DND-41 (cell line): ENCODE measurements at regions not wholly inside any gene's neighbourhood (a gene's known extent, or its start where the extent isn't known, plus 50 kb on each side); places are given as distances from the start of the nearest gene placed in this dataset.

Experiments
- CTCF ChIP-seq: IDR thresholded peaks from 2 replicates; pipeline ENCODE4 v1.5.1; 2012; ENCODE audit warnings: borderline replicate concordance, low read length, moderate library complexity, mild to moderate bottlenecking; ENCODE audit not compliant: poor library complexity, severe bottlenecking; ENCODE audit errors: extremely low read depth
- EZH2 ChIP-seq: IDR thresholded peaks from 3 replicates; pipeline ENCODE4 v1.6.1; 2012; ENCODE audit warnings: borderline replicate concordance, low read depth, mild to moderate bottlenecking, moderate library complexity, low read length, inconsistent platforms; ENCODE audit not compliant: severe bottlenecking

- TF ChIP-seq CTCF: no peak
- TF ChIP-seq EZH2: no peak
Observed at GRCh38 chrX:128581615-128582014, 529.4 kb upstream of the ACTRT1 start.
